Stimulated activated naive CD8-positive, alpha-beta T cell treated with anti-CD3 and anti-CD28 coated beads, Interleukin-15, amount 100 ng/mL, for 72 hours (primary cell): ENCODE measurements at regions not wholly inside any gene's neighbourhood (a gene's known extent, or its start where the extent isn't known, plus 50 kb on each side); places are given as distances from the start of the nearest gene placed in this dataset.

ENCODE experiments used
- ATAC-seq: fragments of 150-1000 bp; cut with Tn5 transposase; 2 replicates; pipeline ENCODE4 v1.10.0; 2021; ENCODE audit warnings: mild to moderate bottlenecking, moderate library complexity
- DNase-seq, 2 donors: peaks; one replicate each; pipeline ENCODE4 v3.0.0; 2021 to 2022
- H3K27ac Mint-ChIP-seq, 2 donors: one replicate each; pipeline ENCODE4 v1.8.0; 2022; ENCODE audit warnings: mild to moderate bottlenecking in 2 of 2, mixed read lengths in 2 of 2, moderate library complexity in 2 of 2
- H3K27me3 Mint-ChIP-seq: one replicate; pipeline ENCODE4 v1.8.0; 2022; ENCODE audit warnings: mixed read lengths
- H3K4me1 Mint-ChIP-seq: one replicate; pipeline ENCODE4 v1.8.0; 2022; ENCODE audit warnings: mild to moderate bottlenecking, mixed read lengths
- H3K4me3 Mint-ChIP-seq, 2 donors: one replicate each; pipeline ENCODE4 v1.8.0; 2022; ENCODE audit warnings: mild to moderate bottlenecking in 2 of 2, mixed read lengths in 2 of 2, moderate library complexity in 1 of 2
- H3K9me3 Mint-ChIP-seq, 2 donors: one replicate each; pipeline ENCODE4 v1.8.0; 2022; ENCODE audit warnings: mixed read lengths in 2 of 2

- DNase-seq (no peak), ATAC-seq (no peak)
- H3K27me3 Mint-ChIP-seq, result peaks cover 2% of the 10 kb centered on the region
- no peak overlapping the region for H3K4me3 Mint-ChIP-seq
- H3K27ac Mint-ChIP-seq, result peak overlapping the region in 1 of 2 donors; percentile 48
- H3K9me3 Mint-ChIP-seq, result peaks cover 0 to 1% of the 10 kb centered on the region in 2 donors
- H3K4me1 Mint-ChIP-seq, result peaks cover 2% of the 10 kb centered on the region
These were observed 252.4 kb downstream of the EIPR1 start for GRCh38 chr2:3125001-3125760.

GRCh38 chr2:3122525-3122924 lies 255.1 kb downstream of the EIPR1 start:
- H3K4me3 Mint-ChIP-seq, result no peak overlapping the region
- peaks cover 0 to 4% of the 10 kb centered on the region in 2 donors for H3K9me3 Mint-ChIP-seq
- no peak overlapping the region for H3K27ac Mint-ChIP-seq
- no peaks in the 10 kb centered on the region for H3K27me3 Mint-ChIP-seq
- no peak for ATAC-seq
- H3K4me1 Mint-ChIP-seq, result no peaks in the 10 kb centered on the region
- no peak for DNase-seq

GRCh38 chr2:3121601-3122000 lies 256.0 kb downstream of the EIPR1 start:
- Mint-ChIP-seq H3K4me3 (no peak overlapping the region), H3K4me1 (no peaks in the 10 kb centered on the region), H3K9me3 (peaks cover 0 to 4% of the 10 kb centered on the region in 2 donors), H3K27ac (no peak overlapping the region), H3K27me3 (no peaks in the 10 kb centered on the region)
- DNase-seq (no peak), ATAC-seq (no peak)

GRCh38 chr2:3117650-3118216 lies 259.9 kb downstream of the EIPR1 start:
- Mint-ChIP-seq H3K27ac (no peak overlapping the region), H3K4me3 (no peak overlapping the region), H3K9me3 (peaks cover 0 to 4% of the 10 kb centered on the region in 2 donors), H3K27me3 (no peaks in the 10 kb centered on the region), H3K4me1 (no peaks in the 10 kb centered on the region)
- DNase-seq (no peak), ATAC-seq (no peak)

GRCh38 chr2:3116371-3116770 lies 261.2 kb downstream of the EIPR1 start:
- H3K27me3 Mint-ChIP-seq, result no peaks in the 10 kb centered on the region
- H3K27ac Mint-ChIP-seq, result peak overlapping the region in 1 of 2 donors; percentile 68
- ATAC-seq (no peak), DNase-seq (no peak)
- H3K4me3 Mint-ChIP-seq, result no peak overlapping the region
- H3K9me3 Mint-ChIP-seq, result peaks cover 0 to 4% of the 10 kb centered on the region in 2 donors
- no peaks in the 10 kb centered on the region for H3K4me1 Mint-ChIP-seq

- H3K27me3 Mint-ChIP-seq, result no peaks in the 10 kb centered on the region
- H3K4me3 Mint-ChIP-seq, result no peak overlapping the region
- DNase-seq (no peak), ATAC-seq (no peak)
- no peaks in the 10 kb centered on the region for H3K4me1 Mint-ChIP-seq
- H3K27ac Mint-ChIP-seq, result no peak overlapping the region
- peaks cover 0 to 4% of the 10 kb centered on the region in 2 donors for H3K9me3 Mint-ChIP-seq
These were observed 262.1 kb downstream of the EIPR1 start for GRCh38 chr2:3115301-3116042.

- ATAC-seq (no peak), DNase-seq (no peak)
- Mint-ChIP-seq H3K4me3 (no peak overlapping the region), H3K27ac (no peak overlapping the region), H3K4me1 (no peaks in the 10 kb centered on the region), H3K27me3 (no peaks in the 10 kb centered on the region), H3K9me3 (no peaks in the 10 kb centered on the region)
These were observed 263.0 kb downstream of the EIPR1 start for GRCh38 chr2:3114406-3115185.

GRCh38 chr2:3113769-3114168 lies 263.8 kb downstream of the EIPR1 start:
- no peak overlapping the region for H3K27ac Mint-ChIP-seq
- no peak for DNase-seq
- ATAC-seq, result no peak
- no peaks in the 10 kb centered on the region for H3K4me1 Mint-ChIP-seq
- no peaks in the 10 kb centered on the region for H3K27me3 Mint-ChIP-seq
- no peak overlapping the region for H3K4me3 Mint-ChIP-seq
- no peaks in the 10 kb centered on the region for H3K9me3 Mint-ChIP-seq

GRCh38 chr2:3113122-3113521 lies 264.5 kb downstream of the EIPR1 start:
- Mint-ChIP-seq H3K4me1 (no peaks in the 10 kb centered on the region), H3K4me3 (no peak overlapping the region), H3K9me3 (no peaks in the 10 kb centered on the region), H3K27ac (no peak overlapping the region), H3K27me3 (no peaks in the 10 kb centered on the region)
- ATAC-seq (no peak), DNase-seq (no peak)

GRCh38 chr2:3112553-3112952 lies 265.1 kb downstream of the EIPR1 start:
- H3K27me3 Mint-ChIP-seq, result no peaks in the 10 kb centered on the region
- no peak overlapping the region for H3K27ac Mint-ChIP-seq
- H3K4me3 Mint-ChIP-seq, result no peak overlapping the region
- ATAC-seq (no peak), DNase-seq (no peak)
- H3K9me3 Mint-ChIP-seq, result no peaks in the 10 kb centered on the region
- no peaks in the 10 kb centered on the region for H3K4me1 Mint-ChIP-seq

- Mint-ChIP-seq H3K9me3 (no peaks in the 10 kb centered on the region), H3K27me3 (no peaks in the 10 kb centered on the region), H3K4me3 (no peak overlapping the region), H3K27ac (no peak overlapping the region), H3K4me1 (no peaks in the 10 kb centered on the region)
- DNase-seq (no peak), ATAC-seq (no peak)
These were observed 265.5 kb downstream of the EIPR1 start for GRCh38 chr2:3112131-3112530.

- Mint-ChIP-seq H3K9me3 (no peaks in the 10 kb centered on the region), H3K4me3 (no peak overlapping the region), H3K4me1 (no peaks in the 10 kb centered on the region), H3K27ac (no peak overlapping the region), H3K27me3 (no peaks in the 10 kb centered on the region)
- ATAC-seq (no peak), DNase-seq (no peak)
These were observed 266.5 kb downstream of the EIPR1 start for GRCh38 chr2:3110994-3111666.

- Mint-ChIP-seq H3K4me1 (no peaks in the 10 kb centered on the region), H3K27ac (no peak overlapping the region), H3K27me3 (no peaks in the 10 kb centered on the region), H3K4me3 (no peak overlapping the region), H3K9me3 (no peaks in the 10 kb centered on the region)
- no peak for ATAC-seq
- DNase-seq, result no peak
These were observed 267.1 kb downstream of the EIPR1 start for GRCh38 chr2:3110555-3110954.

- H3K9me3 Mint-ChIP-seq, result no peaks in the 10 kb centered on the region
- no peak overlapping the region for H3K4me3 Mint-ChIP-seq
- no peak for DNase-seq
- peak overlapping the region in 1 of 2 donors; percentile 5 for H3K27ac Mint-ChIP-seq
- ATAC-seq, result peak; percentile 20
- H3K27me3 Mint-ChIP-seq, result peaks cover 6% of the 10 kb centered on the region
- no peaks in the 10 kb centered on the region for H3K4me1 Mint-ChIP-seq
These were observed 268.6 kb downstream of the EIPR1 start for GRCh38 chr2:3108710-3109702.
